Smooth muscle cell (in vitro differentiated cells): ENCODE measurements at regions not wholly inside any gene's neighbourhood (a gene's known extent, or its start where the extent isn't known, plus 50 kb on each side); places are given as distances from the start of the nearest gene placed in this dataset.

Experiments
- DNase-seq: peaks from one replicate; lab custom pipeline; 2025; ENCODE audit not compliant: unreplicated experiment; lab: John Stamatoyannopoulos, UW
- H2AFZ ChIP-seq: fragments of 200-600 bp; sonication (generic); 2 replicates; pipeline ENCODE4 v1.6.0; 2016; ENCODE audit warnings: antibody characterized with exemption, low read depth, mild to moderate bottlenecking
- H3F3A ChIP-seq: fragments of 200-600 bp; sonication (generic); 2 replicates; pipeline ENCODE4 v1.6.0; 2017; ENCODE audit warnings: antibody characterized with exemption, low read depth
- H3K27ac ChIP-seq: fragments of 200-600 bp; sonication (generic); 2 replicates; pipeline ENCODE4 v1.5.1; 2016; ENCODE audit warnings: low read depth, mild to moderate bottlenecking
- H3K27me3 ChIP-seq: fragments of 200-600 bp; sonication (generic); 2 replicates; pipeline ENCODE4 v1.6.1; 2016; ENCODE audit warnings: low read depth, mild to moderate bottlenecking
- H3K36me3 ChIP-seq: fragments of 200-600 bp; sonication (generic); 2 replicates; pipeline ENCODE4 v1.5.1; 2016; ENCODE audit warnings: low read depth
- H3K4me1 ChIP-seq: fragments of 200-600 bp; sonication (generic); 2 replicates; pipeline ENCODE4 v1.5.1; 2016; ENCODE audit warnings: low read depth
- H3K4me2 ChIP-seq: fragments of 200-600 bp; sonication (generic); 2 replicates; pipeline ENCODE4 v1.6.0; 2016; ENCODE audit warnings: mild to moderate bottlenecking
- H3K4me3 ChIP-seq: fragments of 200-600 bp; sonication (generic); 2 replicates; pipeline ENCODE4 v1.5.1; 2016; ENCODE audit warnings: mild to moderate bottlenecking
- H3K79me2 ChIP-seq: fragments of 200-600 bp; sonication (generic); 2 replicates; pipeline ENCODE4 v1.6.0; 2016; ENCODE audit warnings: low read depth, mild to moderate bottlenecking
- H3K9ac ChIP-seq: fragments of 200-600 bp; sonication (generic); 2 replicates; pipeline ENCODE4 v1.6.0; 2016; ENCODE audit warnings: low read depth
- H3K9me3 ChIP-seq: fragments of 200-600 bp; sonication (generic); replicated peaks from 2 replicates; pipeline ENCODE4 v1.5.1; 2016; ENCODE audit warnings: low read depth
- H4K20me1 ChIP-seq: fragments of 200-600 bp; sonication (generic); 2 replicates; pipeline ENCODE4 v1.6.0; 2016; ENCODE audit warnings: low read depth
- WGBS: methylation state at CpG from one replicate; pipeline ENCODE4 v1.1.7; 2016; ENCODE audit warnings: low lambda C conversion rate; 5-methylcytosine and 5-hydroxymethylcytosine counted together
- TF ChIP-seq, protein P1 (sequence below): fragments of 200-600 bp; sonication (generic); IDR thresholded peaks from 2 replicates; pipeline ENCODE4 v1.5.1; 2017; ENCODE audit warnings: borderline replicate concordance, mild to moderate bottlenecking, antibody characterized with exemption; ENCODE audit not compliant: insufficient read depth, poor library complexity, severe bottlenecking

DNA sequence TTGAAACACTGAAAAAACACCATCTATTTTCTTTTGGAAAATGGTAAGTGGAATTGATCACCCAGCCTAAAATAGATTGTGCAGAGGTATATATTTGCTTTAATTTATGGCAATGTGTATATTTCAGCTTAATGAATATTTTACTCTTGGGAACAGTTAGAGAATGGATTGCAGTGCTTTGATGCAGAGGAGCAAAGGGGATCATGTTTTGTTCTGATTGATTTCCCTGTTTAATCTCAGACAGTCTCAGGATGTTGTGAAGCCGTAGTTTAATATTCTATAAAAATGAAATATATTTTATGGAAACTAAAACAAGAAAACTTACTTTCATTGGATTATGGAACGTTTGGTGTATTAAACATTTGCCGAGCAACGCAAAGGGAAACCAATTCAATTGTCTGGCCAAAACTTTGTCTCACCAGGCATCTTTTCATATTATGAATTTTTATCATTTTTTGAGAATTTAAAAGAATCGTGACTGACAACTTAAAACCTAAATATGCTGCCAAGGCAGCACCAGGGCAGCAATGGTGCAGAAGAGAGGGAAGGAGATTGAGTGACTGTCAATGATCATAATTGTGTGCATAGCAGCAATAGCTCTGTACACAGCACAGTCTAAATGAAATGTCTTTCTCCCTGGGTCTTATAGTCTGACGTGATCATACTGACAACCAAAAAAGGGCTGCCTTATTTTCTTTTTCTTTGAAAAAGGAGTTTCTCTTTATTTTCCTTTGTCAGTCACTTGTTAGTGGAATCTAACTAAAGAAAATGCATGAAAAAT is 105.5 kb upstream of the EPHA7 start:
- Histone ChIP-seq H3K4me2 (no peak overlapping the region), H3F3A (no peaks in the 10 kb centered on the region), H2AFZ (no peak overlapping the region), H3K36me3 (no peaks in the 10 kb centered on the region), H3K27me3 (no peaks in the 10 kb centered on the region), H3K79me2 (no peaks in the 10 kb centered on the region), H3K4me3 (no peak overlapping the region), H3K4me1 (no peaks in the 10 kb centered on the region), H3K9me3 (no peaks in the 10 kb centered on the region), H4K20me1 (no peaks in the 10 kb centered on the region), H3K27ac (no peak overlapping the region), H3K9ac (no peak overlapping the region)
- DNase-seq = no peak
- TF ChIP-seq, protein P1, sequence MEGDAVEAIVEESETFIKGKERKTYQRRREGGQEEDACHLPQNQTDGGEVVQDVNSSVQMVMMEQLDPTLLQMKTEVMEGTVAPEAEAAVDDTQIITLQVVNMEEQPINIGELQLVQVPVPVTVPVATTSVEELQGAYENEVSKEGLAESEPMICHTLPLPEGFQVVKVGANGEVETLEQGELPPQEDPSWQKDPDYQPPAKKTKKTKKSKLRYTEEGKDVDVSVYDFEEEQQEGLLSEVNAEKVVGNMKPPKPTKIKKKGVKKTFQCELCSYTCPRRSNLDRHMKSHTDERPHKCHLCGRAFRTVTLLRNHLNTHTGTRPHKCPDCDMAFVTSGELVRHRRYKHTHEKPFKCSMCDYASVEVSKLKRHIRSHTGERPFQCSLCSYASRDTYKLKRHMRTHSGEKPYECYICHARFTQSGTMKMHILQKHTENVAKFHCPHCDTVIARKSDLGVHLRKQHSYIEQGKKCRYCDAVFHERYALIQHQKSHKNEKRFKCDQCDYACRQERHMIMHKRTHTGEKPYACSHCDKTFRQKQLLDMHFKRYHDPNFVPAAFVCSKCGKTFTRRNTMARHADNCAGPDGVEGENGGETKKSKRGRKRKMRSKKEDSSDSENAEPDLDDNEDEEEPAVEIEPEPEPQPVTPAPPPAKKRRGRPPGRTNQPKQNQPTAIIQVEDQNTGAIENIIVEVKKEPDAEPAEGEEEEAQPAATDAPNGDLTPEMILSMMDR = no peak
- 86% methylated on average over 6 of the region's 6 CpGs for WGBS

DNA sequence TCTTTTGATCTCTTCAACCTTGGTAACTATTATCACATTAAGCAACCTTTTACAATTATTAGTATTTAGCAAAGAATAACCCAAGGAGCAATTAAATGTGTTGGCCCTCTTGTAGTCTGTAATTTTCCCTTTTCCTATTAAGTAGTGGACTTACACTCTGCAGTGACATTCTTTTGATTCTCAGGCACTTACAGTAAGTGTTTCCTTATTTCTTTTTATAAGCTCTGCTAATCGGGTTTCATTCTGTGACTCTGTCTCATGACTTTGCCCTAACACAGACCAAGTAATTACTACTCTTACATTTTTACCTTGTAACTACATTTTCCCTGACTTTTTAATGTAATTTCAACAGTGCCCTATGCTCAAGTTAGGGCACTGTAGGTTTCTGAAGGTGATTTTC is 104.0 kb upstream of the EPHA7 start:
- Histone ChIP-seq H3K27me3 (no peaks in the 10 kb centered on the region), H3K9me3 (no peaks in the 10 kb centered on the region), H4K20me1 (no peaks in the 10 kb centered on the region), H3K4me1 (no peaks in the 10 kb centered on the region), H3K79me2 (no peaks in the 10 kb centered on the region), H3K27ac (no peak overlapping the region), H3K4me3 (no peak overlapping the region), H3K36me3 (no peaks in the 10 kb centered on the region), H3K9ac (no peak overlapping the region), H3K4me2 (no peak overlapping the region), H3F3A (no peaks in the 10 kb centered on the region), H2AFZ (peak overlapping the region; percentile 68)
- TF ChIP-seq, protein P1 = no peak
- 68% methylated on average over 1 of the region's 1 CpG for WGBS
- DNase-seq = no peak

DNA sequence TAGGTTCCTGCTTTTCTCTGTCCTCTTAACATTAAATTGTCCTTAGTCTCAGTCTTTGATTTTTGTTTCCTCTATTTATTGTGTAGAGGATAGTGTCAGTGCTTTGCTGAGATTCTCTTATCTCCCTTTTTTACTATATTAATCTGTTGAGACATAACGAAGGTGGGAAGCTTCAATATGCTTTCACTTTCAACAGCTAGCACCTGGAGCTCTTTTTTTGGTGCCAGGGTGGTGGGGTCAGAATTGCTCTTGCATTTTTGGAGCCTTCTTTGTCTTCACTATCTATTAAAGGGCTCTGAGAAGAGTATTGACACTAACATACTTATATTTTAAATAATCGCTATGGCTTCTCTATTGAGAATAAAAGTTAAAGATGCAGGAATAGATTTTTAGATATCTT is 97.1 kb upstream of the EPHA7 start:
- TF ChIP-seq, protein P1 = no peak
- H3K27me3 ChIP-seq = no peaks in the 10 kb centered on the region
- H3K36me3 ChIP-seq = no peaks in the 10 kb centered on the region
- H3K79me2 ChIP-seq = no peaks in the 10 kb centered on the region
- no peak overlapping the region for H3K4me2 ChIP-seq
- H3K9ac ChIP-seq = no peak overlapping the region
- no peak overlapping the region for H3K27ac ChIP-seq
- H3K4me1 ChIP-seq = no peaks in the 10 kb centered on the region
- 88% methylated on average over 2 of the region's 2 CpGs for WGBS
- DNase-seq = no peak
- no peak overlapping the region for H2AFZ ChIP-seq
- H4K20me1 ChIP-seq = no peaks in the 10 kb centered on the region
- no peaks in the 10 kb centered on the region for H3F3A ChIP-seq
- H3K9me3 ChIP-seq = no peaks in the 10 kb centered on the region
- H3K4me3 ChIP-seq = no peak overlapping the region

DNA sequence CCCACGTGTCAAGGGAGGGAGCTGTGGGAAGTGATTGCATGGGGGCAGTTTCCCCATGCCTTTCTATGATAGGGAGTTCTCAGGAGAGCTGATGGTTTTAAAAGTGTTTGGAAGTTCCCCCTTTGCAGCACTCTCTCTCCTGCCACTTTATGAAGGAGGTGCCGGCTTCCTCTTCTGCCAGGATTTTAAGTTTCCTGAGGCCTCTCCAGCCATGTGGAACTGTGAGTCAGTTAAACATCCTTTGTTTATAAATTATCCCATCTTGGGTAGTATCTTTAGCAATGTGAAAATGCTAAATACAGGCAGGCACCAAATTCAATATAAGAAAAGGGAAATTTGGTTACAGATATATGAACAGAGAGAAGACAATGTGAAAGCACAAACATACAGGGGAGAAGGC is 96.4 kb upstream of the EPHA7 start:
- H3K4me2 ChIP-seq = no peak overlapping the region
- H3K79me2 ChIP-seq = no peaks in the 10 kb centered on the region
- DNase-seq = no peak
- H2AFZ ChIP-seq = no peak overlapping the region
- no peaks in the 10 kb centered on the region for H4K20me1 ChIP-seq
- H3K4me3 ChIP-seq = no peak overlapping the region
- TF ChIP-seq, protein P1 = no peak
- H3K27me3 ChIP-seq = no peaks in the 10 kb centered on the region
- WGBS = 68% methylated on average over 2 of the region's 2 CpGs
- no peaks in the 10 kb centered on the region for H3K9me3 ChIP-seq
- no peaks in the 10 kb centered on the region for H3K4me1 ChIP-seq
- no peak overlapping the region for H3K27ac ChIP-seq
- H3K36me3 ChIP-seq = no peaks in the 10 kb centered on the region
- H3K9ac ChIP-seq = no peak overlapping the region
- no peaks in the 10 kb centered on the region for H3F3A ChIP-seq
